HG03354 (cell line): ENCODE measurements at regions not wholly inside any gene's neighbourhood (a gene's known extent, or its start where the extent isn't known, plus 50 kb on each side); places are given as distances from the start of the nearest gene placed in this dataset.

ENCODE experiments used
- ATAC-seq: cut with Tn5 transposase; IDR thresholded peaks from one replicate; pipeline ENCODE4 v1.9.1; 2021; ENCODE audit warnings: mild to moderate bottlenecking; ENCODE audit not compliant: unreplicated experiment, poor library complexity, severe bottlenecking

DNA sequence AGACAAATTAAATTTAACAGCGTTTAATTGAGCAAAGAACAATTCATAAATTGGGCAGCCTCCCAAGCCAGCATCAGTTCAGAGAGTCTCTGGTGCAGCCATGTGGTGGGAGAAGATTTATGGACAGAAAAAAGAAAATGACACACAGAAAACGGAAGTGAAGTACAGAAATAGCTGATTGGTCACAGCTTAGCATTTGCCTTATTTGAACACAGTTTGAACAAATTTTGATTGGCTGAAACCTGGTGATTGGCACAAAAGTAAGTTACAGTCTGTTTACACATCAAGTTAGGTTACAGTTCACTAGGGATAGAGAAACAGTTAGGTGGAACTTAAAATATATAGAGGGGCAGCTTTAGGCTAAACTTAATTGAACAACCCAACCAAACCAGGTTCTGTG, 720.1 kb downstream of the TYW1 start:
- ATAC-seq: no peak

DNA sequence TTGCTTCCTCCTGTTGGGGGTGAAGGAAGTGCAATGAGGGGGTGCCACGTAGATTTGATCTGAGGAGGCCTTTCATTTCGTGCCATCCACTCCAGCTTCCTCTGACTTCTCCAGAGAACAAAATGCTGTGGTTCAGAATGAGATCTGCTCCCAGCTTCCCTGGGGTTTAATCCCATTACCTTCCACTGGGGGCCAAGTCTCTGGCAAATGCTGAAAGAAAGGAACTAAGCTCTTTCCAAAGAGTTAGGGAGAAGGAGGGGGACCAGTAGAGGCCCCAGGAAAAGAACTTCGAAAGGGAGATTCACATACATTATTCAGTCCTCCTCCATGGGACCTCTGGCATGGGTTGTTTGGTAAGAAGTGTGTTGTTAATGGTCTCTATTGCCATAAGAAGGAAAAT, 727.0 kb downstream of the TYW1 start:
- no peak for ATAC-seq

DNA sequence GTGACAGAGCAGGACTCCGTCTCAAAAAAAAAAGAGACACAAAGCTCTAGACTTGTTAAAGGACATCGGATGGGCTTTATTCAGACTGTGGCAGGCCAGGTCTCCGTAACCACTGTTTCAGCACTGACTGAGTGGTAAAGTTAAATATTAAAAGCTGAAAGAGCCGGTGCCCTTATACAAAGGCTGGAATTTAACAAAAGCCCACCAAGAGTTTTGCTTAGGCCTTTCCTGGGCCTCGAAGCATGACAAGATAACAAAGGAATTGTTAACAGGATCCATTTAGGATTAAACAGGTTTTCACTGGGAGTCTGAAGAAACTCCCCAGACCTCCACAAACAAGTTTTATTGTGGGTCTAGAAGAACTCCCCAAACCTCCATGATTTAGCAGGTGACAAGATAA, 727.8 kb downstream of the TYW1 start:
- ATAC-seq: no peak

DNA sequence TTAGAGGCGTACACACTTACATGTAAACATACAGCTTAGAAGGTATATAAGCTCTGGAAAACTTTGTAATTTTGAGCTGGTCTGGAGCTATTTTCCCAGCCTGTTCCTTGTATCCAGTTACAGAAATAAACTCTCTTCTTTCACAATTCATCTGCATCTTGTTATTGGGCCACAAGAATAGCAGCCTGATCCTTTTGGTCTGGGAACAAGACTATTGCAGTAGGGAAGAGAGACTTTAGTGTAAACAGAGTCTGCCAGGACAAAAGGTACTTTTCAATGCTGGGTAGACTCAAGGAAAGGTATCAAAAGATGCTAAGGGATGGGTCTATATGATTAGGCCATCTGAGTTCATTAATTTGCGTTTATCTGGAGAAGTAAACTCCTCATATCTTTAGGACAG, 728.3 kb downstream of the TYW1 start:
- no peak for ATAC-seq

DNA sequence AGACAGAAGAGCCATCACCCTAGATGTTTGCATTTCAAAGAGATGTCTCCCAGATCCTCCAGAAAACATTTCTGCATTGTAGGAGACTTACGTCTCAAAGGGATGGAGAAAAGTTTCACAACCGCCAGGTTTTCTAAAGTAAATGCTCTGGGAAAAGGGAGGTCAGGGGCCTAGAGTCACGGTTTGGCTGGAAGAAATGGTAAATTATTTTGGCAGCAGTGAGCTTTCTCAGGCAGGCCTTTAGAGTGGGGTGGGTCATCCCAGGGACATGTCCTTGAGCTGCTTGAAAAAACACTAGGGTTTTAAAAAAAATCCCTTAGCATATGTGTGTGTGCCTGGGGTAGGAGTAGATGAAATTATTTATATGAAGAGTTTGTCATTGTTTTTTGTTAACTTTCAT, 728.8 kb downstream of the TYW1 start:
- ATAC-seq: no peak

DNA sequence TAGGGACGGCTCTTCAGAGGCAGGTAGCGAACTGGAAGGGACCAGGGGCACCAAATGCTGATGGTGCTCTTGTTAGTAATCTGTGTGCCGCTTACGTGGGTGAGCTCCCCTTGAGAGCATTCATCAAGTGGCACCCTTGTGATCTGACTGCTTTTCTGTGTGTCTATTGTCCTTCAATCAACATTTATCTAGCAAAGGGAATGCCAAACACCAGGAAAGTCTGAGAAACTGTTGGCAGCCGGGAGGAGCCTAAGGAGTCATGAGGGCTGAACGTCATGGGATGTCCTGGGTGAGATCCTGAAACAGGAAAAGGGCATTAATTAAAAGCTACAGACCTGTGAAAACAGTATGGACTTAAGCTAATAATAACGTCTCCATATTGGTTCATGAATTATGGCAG, 733.1 kb downstream of the TYW1 start:
- ATAC-seq: no peak

DNA sequence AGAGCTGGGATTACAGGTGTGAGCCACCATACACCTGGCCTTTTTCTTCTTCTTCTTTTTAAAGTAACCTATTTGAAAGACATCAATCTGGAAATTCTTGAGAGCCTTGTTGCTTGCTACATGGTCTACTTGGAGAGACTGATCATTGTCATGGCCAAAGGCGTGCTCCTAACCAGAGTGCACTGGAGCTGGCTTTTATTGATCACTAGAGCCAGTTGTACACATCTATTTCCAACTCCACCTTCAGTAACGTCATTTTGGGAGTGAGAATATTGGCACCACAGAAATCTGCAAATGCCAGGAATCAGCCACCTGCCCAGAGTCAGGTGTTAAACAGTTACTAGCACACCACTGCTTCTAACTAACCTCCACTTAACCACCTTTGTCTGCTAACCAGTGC, 735.1 kb downstream of the TYW1 start:
- ATAC-seq: no peak

DNA sequence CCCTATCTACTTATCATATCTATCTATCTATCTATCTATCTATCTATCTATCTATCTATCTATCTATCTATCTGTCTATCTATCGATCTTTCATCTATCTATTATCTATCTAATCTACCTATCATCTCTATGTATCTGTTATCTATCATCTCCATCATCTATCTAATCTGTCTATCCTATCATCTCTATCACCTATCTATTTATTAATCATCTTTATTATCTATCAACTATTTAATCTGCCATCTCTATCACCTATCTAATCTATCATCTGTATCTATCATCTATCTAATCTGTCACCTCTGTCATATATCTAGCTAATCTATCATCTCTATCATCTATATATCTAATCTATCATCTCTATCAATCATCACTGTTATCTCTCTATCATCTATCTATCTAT, 736.3 kb downstream of the TYW1 start:
- ATAC-seq: no peak

DNA sequence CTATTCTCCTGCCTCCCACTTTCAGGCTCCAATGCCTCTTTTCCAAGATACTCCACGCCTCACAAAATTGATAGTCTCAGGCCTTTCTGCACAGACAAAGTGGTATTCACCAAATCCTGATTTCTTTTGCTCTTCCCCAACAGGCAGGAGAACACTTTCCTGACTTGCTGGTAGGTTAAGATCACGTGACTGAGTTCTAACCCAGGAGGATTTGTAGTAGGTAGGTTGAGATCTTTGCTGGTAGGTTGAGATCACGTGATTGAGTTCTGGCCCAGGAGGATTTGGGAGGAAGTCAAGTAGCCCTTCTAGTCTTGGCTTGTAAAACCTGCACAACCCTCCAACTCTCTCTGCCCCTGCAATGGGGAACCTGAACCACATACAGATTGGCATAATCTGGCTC, 741.5 kb downstream of the TYW1 start:
- no peak for ATAC-seq

DNA sequence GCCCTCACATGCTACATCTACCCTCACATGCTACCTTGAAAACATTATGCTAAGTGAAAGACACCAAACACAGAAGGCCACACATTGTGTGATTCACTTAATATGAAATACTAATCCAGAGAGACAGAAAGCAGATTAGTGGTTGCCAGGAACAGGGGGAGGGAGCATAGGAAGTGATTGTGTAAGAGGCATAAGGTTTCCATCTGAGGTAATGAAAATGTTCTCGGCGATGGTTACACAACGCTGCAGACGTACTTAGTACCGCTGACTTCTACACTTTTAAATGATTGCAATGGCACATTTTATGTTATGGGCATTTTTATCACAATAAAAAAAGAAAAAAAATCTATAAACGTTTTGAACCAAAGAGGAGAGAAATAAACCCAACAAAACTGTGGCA, 742.3 kb downstream of the TYW1 start:
- ATAC-seq: no peak

DNA sequence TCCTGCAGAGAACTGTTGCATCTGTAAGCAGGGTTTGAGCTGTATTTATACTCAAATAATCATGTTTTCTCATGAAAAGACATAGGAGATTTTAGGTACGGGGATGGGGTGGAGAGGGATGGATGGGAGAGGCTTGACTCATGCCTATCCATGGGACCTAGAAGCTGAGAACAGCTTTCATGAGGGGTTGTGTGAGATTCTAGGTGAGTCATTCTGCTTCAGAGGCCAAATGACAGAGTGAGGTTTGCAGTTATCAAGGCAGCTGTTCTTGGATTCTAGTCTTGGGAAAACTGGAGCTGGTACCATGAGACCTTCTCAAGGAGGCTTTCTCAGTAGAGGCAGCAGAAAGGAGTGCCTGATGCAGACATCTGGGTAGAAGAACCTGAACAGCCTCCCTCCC, 746.9 kb downstream of the TYW1 start:
- ATAC-seq: no peak

DNA sequence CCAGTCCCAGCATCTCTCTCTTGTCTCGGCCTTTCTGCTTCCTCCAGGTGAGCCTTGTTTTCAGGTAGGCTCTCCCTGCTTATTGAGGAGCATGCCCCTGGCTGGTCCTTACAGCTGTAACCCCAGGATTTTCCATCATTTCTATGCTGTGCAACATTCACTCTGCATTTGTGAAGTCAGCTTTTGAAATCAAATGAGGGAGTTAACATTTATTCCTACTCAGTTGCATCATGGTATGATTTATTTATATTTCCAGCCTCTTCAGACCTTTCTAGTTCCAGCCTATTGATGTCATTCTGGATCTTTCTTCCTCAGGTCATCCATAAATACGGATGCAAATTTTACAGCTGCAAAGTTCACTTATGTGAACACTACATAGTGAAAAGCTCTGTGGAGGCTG, 755.6 kb downstream of the TYW1 start:
- no peak for ATAC-seq

DNA sequence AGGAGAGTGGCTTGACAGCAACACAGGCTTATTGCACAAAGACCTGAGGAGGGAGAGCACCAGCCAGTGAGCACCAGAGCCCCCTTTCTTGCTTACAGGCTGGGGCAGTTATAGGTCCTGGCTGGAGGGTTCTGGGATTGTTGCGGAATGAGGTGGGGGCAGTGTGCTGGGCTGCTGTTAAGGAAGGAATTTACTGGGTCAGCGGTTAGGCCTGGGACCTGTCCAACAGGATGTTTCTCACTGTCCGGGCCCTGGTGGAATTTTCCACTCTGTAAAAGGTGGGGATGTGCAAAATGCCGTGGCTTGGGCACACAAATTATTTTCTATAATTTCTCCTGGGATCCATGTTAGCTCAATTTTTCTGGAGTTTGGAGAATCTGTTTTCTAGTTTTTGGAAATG, 757.3 kb downstream of the TYW1 start:
- no peak for ATAC-seq

DNA sequence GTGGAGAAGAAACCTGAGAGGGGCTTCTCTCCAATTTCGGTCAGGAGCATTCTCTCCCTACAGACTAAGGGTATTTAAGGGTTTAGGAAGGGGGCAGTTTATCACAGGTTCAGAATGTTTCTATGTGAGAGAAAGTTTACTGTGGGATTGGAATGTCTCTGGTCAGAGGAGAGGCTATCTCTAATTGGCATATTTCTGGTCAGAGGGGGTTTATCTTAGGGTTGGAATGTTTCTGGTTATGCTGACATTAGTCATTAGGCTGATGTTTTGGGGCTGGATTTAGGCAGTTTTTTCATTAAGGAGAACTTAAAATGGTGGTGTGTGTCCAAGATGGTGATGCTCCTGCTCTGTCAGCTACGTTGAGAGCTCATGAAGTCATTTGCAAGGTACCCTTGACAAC, 758.0 kb downstream of the TYW1 start:
- no peak for ATAC-seq

DNA sequence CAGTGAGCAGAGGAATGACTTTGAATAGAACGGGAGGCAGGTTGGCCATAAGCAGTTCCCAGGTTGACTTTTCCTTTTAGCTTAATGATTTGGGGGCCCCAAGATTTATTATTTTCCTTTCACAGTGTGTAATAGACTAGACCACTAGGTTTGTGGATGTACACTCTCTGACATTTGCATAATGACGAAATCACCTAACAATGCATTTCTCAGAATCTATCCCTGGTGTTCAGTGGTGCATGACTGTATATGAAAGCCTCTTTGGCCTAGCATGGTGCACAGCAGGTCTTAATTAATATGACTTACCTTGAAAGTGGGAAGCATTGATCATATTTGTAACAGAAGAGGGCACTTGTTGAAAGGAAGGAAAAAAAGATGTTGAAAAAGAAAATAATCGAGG, 761.9 kb downstream of the TYW1 start:
- ATAC-seq: no peak

DNA sequence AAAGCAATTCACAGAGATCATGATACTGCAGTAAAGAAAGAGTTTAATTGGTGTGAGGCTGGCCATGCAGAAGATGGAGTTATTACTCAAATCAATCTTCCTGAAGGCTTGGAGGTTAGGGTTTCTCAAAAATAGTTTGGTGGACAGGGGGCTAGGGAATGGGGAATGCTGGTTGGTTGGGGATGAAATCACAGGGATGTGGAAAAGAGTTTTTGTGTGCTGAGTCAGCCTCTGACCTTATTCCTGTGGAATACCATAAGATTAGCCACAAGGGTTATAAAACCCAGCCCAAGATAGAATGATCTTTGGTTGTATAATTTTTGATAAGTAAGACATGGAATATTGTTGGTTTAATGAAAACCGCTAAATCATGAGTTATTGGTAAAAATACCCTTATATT, 764.3 kb downstream of the TYW1 start:
- ATAC-seq: no peak

DNA sequence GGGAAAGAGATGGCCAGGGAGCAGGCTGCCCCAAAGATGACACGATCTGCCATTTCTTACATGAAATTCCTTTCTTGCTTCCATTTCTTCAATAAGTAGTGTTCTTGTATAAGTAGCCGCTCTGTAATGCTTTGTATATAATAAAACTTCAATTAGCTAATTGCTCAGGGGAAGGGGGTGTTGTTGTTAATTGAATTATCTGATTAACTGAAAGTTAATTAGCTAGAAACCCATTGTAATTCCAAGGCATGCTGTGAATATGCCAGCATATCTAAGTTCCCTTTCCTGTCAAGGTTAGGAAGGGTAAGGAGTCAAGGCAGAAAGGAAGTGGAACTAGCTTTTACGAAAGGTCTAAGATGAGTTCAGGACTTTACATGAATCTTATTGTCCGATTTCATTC, 765.9 kb downstream of the TYW1 start:
- no peak for ATAC-seq

DNA sequence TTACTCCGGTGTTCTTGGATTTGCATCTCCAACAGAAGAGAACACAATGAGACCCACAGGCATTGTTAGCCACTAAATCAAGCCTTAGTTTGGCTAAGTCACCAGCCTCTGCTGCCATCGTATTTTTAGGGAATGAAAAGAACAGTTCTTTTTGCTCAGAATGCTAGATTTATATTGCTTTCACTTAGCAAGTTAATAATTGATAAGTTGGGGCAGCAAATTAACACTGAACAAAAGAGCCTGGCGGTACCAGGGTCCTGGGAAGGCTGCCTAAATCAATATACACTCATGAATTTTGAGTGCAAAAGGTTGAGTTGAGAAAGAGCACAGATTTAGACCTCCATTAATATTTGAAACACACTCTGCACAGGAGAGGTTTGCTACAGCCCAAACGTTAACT, 767.7 kb downstream of the TYW1 start:
- no peak for ATAC-seq

DNA sequence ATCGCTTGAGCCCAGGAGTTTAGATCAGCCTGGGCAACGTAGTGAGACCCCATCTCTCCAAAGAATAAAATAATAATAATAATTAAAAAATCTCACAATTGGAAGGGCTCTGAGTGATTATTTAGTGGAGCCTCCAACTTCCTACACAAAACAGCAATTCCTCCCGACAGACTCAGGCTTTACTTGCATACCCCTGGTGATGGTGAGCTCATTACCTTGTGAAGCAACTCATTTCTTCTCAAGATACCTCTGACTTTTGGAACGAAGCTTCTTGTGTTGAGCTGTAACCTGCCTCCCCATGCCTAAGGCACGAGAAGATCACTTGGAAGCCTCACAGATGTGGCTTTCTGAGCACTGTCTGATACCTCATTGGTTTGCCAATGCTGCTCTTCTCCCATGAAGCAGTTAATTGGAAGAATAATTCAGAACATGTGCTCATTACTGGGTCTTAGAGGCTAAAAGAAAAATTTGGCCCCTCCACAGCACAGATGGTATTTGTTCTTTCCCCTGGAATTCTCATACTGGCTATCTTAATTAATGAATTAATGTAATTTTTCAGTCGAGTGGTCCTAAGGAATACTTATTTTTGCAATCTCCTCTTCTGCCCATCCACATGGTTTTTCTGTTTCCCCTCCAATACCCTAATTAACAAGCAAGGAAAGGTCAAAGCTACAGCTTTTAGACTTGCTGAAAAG, 769.0 kb downstream of the TYW1 start:
- ATAC-seq: no peak

DNA sequence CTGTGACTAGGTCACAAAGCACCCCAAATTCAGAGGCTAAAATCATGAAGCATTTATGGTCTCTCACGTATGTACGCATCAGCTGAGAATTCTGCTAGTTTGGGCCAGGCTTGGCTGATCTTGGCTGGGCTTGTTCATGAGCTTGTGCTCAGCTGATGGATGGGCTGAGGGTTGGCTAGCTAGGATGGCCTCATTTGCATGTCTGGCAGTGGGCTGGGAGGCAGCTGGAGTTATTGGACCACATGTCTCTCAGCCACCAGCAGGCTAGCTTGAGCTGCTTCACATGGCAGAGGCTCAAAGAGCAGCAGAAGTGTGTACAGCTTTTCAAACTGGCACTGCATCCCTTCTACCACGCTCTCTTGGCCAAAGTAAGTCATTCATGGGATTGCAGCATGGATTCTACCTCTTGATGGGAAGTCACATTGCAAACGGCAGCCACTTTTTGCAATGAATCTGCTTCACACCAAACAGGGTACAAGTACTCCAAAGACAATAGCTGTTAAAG, 770.3 kb downstream of the TYW1 start:
- no peak for ATAC-seq

DNA sequence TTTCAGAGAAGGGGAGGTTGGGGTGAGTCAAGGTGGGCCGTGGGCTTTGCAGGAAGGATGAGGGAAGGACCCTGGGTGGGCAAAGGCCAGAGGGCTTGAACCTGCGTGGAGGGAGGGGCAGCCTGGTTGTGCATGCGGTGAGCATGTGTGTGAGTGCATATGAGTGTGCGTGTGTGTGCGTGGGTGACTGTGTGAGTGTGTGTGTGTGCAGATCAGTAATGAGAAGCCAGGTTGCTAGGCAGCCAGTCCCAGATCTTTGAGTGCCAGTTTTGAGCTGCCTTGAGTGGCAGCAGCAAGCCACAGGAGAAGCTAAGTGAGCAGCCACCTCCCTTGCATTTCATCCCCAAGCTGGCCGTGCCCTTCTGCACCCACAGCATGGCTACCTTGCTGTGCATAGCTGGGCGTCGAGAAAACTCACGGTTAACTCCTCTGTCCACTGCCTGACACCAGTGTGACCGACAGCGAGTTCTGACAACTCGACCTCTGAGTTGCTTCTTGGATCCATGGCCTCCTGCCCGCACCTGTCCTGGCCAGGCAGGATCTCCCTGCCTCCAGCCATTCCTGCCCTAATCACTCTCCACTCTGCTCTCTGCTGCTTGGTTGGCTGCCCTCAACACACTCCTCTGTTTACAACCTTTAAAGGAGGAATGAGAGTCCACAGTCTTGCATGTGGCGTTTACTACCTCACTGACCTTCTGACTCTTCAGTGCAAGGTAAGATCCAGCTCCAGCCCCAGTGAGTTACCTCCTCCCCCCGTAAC, 775.4 kb downstream of the TYW1 start:
- no peak for ATAC-seq

DNA sequence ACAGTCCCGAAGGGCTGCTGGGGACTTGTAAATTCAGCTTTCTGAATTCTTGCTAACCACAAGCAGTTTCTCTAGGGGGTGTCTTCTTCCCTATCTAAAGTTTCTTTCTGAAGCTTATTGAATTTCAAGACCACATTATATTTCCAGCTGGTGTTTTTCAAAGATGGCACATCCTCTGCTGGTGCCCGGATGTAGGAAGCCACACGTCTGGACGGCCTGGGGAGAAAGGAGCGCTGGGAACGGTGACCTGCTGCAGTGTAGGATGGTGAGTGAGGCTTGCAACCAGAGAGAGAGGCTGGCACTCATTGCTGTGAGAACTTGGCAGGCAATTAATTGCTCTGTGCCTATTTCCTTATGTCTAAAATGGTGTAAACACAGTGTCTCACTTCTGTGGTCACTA, 776.4 kb downstream of the TYW1 start:
- ATAC-seq: no peak
